ENCODE measurements at regions not wholly inside any gene's neighbourhood (a gene's known extent, or its start where the extent isn't known, plus 50 kb on each side); places are given as distances from the start of the nearest gene placed in this dataset.

DNA sequence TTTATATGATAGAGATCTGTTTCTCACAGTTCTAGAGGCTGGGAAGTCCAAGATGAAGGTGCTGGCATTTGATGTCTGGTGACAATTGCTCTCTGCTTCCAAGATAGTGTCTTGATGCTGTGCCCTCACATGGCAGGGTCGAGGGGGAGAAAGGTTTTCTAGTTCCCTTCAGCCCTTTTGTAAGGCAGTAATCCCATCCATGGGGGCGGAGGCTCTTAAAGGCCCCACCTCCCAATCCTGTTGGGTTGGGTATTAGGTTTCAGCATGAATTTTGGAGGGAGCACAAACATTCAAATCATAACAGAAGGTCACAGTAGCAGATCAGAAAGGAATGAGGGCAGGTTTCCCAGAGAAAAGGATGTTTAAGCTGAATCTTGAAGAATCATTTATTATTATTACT lies 601.7 kb upstream of the ZNF717 start:
- TF ChIP-seq, protein P1, sequence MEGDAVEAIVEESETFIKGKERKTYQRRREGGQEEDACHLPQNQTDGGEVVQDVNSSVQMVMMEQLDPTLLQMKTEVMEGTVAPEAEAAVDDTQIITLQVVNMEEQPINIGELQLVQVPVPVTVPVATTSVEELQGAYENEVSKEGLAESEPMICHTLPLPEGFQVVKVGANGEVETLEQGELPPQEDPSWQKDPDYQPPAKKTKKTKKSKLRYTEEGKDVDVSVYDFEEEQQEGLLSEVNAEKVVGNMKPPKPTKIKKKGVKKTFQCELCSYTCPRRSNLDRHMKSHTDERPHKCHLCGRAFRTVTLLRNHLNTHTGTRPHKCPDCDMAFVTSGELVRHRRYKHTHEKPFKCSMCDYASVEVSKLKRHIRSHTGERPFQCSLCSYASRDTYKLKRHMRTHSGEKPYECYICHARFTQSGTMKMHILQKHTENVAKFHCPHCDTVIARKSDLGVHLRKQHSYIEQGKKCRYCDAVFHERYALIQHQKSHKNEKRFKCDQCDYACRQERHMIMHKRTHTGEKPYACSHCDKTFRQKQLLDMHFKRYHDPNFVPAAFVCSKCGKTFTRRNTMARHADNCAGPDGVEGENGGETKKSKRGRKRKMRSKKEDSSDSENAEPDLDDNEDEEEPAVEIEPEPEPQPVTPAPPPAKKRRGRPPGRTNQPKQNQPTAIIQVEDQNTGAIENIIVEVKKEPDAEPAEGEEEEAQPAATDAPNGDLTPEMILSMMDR (IDR thresholded peaks at IDR 0.05): no peak
- no peak for TF ChIP-seq POLR2A (IDR thresholded peaks at IDR 0.05; ENCODE audit: low read depth)

All from esophagus muscularis mucosa (tissue), 3 donors.